Lower leg skin (tissue), 4 donors: ENCODE measurements at regions not wholly inside any gene's neighbourhood (a gene's known extent, or its start where the extent isn't known, plus 50 kb on each side); places are given as distances from the start of the nearest gene placed in this dataset.

ENCODE experiments used
- DNase-seq, 2 donors: peaks; one replicate each; pipeline ENCODE4 v3.0.0-alpha.2; 2019; ENCODE audit warnings: low spot score in 2 of 2
- H3K4me3 ChIP-seq: fragments of 200-600 bp; sonication (generic); 2 replicates; pipeline ENCODE4 v1.5.1; 2017; ENCODE audit warnings: mild to moderate bottlenecking, low read depth; ENCODE audit not compliant: poor library complexity, severe bottlenecking
- CTCF ChIP-seq, 3 donors: fragments of 450-650 bp; IDR thresholded peaks; one replicate each; pipeline ENCODE4 v1.5.1; 2016; ENCODE audit warnings: antibody characterized with exemption in 3 of 3, mild to moderate bottlenecking in 3 of 3, moderate library complexity in 2 of 3
- POLR2A ChIP-seq, 2 donors: fragments of 450-650 bp; IDR thresholded peaks; one replicate each; pipeline ENCODE4 v1.6.1; 2016 to 2017; ENCODE audit warnings: antibody characterized with exemption in 2 of 2, mild to moderate bottlenecking in 1 of 2, moderate library complexity in 1 of 2
- WGBS, 2 donors: methylation state at CpG; one replicate each; pipeline ENCODE4 v1.1.5; 2018; 5-methylcytosine and 5-hydroxymethylcytosine counted together
- intact Hi-C: fragments of 100-400 bp; cut with DNase I; formaldehyde crosslinking; loops from one replicate; pipeline ENCODE4 v1.15.0; 2023; ENCODE audit warnings: low total_unique reads

GRCh38 chrX:20609916-20610415, 343.3 kb upstream of the RPS6KA3 start:
- DNase-seq: no peak
- no peak overlapping the region for H3K4me3 ChIP-seq
- TF ChIP-seq POLR2A (IDR thresholded peaks at IDR 0.05): no peak
- 82 to 97% methylated on average over 3 of the region's 3 CpGs for WGBS, 2 donors
- intact Hi-C loops: no loop called here

GRCh38 chrX:20606831-20607230, 340.1 kb upstream of the RPS6KA3 start:
- no peak for DNase-seq
- TF ChIP-seq CTCF (IDR thresholded peaks at IDR 0.05) (no peak), POLR2A (IDR thresholded peaks at IDR 0.05) (no peak)
- WGBS, 2 donors: 68 to 72% methylated on average over 4 of the region's 4 CpGs
- H3K4me3 ChIP-seq: no peak overlapping the region
- intact Hi-C loops: no loop called here

- H3K4me3 ChIP-seq: no peak overlapping the region
- DNase-seq: no peak
- intact Hi-C loops: no loop called here
- WGBS, 2 donors: 25 to 44% methylated on average over 2 of the region's 2 CpGs
- TF ChIP-seq POLR2A (IDR thresholded peaks at IDR 0.05): no peak
- no peak for TF ChIP-seq CTCF (IDR thresholded peaks at IDR 0.05)
Observed at GRCh38 chrX:20596856-20597255, 330.1 kb upstream of the RPS6KA3 start.

GRCh38 chrX:20595928-20596575, 329.3 kb upstream of the RPS6KA3 start:
- WGBS, 2 donors: 44 to 51% methylated on average over 3 to 6 of the region's 6 CpGs
- DNase-seq: no peak
- no peak overlapping the region for H3K4me3 ChIP-seq
- TF ChIP-seq CTCF (IDR thresholded peaks at IDR 0.05) (no peak), POLR2A (IDR thresholded peaks at IDR 0.05) (no peak)
- intact Hi-C loops: no loop called here

- intact Hi-C loops: no loop called here
- 50 to 56% methylated on average over 2 of the region's 2 CpGs for WGBS, 2 donors
- no peak for TF ChIP-seq POLR2A (IDR thresholded peaks at IDR 0.05)
- TF ChIP-seq CTCF (IDR thresholded peaks at IDR 0.05): no peak
- DNase-seq: no peak
- no peak overlapping the region for H3K4me3 ChIP-seq
Observed at GRCh38 chrX:20594985-20595384, 328.3 kb upstream of the RPS6KA3 start.

GRCh38 chrX:20593836-20594235, 327.1 kb upstream of the RPS6KA3 start:
- intact Hi-C loops: no loop called here
- TF ChIP-seq POLR2A (IDR thresholded peaks at IDR 0.05) (no peak), CTCF (IDR thresholded peaks at IDR 0.05) (no peak)
- no peak for DNase-seq
- 67 to 70% methylated on average over 2 of the region's 2 CpGs for WGBS, 2 donors
- H3K4me3 ChIP-seq: no peak overlapping the region
